PC-9 (cell line): ENCODE measurements at regions not wholly inside any gene's neighbourhood (a gene's known extent, or its start where the extent isn't known, plus 50 kb on each side); places are given as distances from the start of the nearest gene placed in this dataset.

Source experiments
- EZH2 ChIP-seq: fragments of 200-600 bp; sonication (generic); IDR thresholded peaks from 2 replicates; pipeline ENCODE4 v1.8.0; 2017; ENCODE audit warnings: antibody characterized with exemption, low read depth
- TF ChIP-seq, protein P1 (sequence below): fragments of 200-600 bp; sonication (generic); conservative IDR thresholded peaks from 2 replicates; pipeline ENCODE4 v1.6.1; 2017; ENCODE audit warnings: mixed run types, antibody characterized with exemption, mild to moderate bottlenecking, moderate library complexity

DNA sequence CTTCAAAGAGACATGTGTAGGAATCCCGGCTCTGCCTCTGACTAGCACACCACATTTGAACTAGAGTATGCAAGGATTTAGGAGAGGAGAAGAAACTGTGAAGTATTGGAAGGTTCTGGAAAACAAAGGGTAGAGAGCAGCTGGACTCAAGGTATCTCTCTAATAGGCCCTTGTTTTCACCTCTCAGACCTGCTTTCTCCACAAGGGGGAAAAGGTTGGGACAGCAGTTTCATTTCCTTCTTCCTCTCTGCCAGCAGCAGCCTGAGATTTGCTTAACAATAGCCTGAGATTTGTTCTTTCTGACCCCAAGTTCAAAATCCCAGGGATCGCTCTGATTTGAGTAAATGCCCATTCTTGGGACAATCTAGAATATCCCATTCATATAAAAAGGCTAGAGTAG is 430.6 kb upstream of the MCTP2 start:
- TF ChIP-seq, protein P1, sequence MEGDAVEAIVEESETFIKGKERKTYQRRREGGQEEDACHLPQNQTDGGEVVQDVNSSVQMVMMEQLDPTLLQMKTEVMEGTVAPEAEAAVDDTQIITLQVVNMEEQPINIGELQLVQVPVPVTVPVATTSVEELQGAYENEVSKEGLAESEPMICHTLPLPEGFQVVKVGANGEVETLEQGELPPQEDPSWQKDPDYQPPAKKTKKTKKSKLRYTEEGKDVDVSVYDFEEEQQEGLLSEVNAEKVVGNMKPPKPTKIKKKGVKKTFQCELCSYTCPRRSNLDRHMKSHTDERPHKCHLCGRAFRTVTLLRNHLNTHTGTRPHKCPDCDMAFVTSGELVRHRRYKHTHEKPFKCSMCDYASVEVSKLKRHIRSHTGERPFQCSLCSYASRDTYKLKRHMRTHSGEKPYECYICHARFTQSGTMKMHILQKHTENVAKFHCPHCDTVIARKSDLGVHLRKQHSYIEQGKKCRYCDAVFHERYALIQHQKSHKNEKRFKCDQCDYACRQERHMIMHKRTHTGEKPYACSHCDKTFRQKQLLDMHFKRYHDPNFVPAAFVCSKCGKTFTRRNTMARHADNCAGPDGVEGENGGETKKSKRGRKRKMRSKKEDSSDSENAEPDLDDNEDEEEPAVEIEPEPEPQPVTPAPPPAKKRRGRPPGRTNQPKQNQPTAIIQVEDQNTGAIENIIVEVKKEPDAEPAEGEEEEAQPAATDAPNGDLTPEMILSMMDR = no peak
- no peak for TF ChIP-seq EZH2
